ENCODE measurements at regions not wholly inside any gene's neighbourhood (a gene's known extent, or its start where the extent isn't known, plus 50 kb on each side); places are given as distances from the start of the nearest gene placed in this dataset.

- no peak for TF ChIP-seq CTCF (IDR thresholded peaks at IDR 0.05)
Measured at GRCh38 chr10:124236136-124236535, 142.7 kb upstream of the CHST15 start.

GRCh38 chr10:124235232-124235631 is 141.8 kb upstream of the CHST15 start:
- no peak for TF ChIP-seq CTCF (IDR thresholded peaks at IDR 0.05)

- TF ChIP-seq CTCF (IDR thresholded peaks at IDR 0.05), result no peak
Measured at GRCh38 chr10:124233546-124234138, 140.2 kb upstream of the CHST15 start.

- TF ChIP-seq CTCF (IDR thresholded peaks at IDR 0.05), result no peak
Measured at GRCh38 chr10:124232686-124233545, 139.5 kb upstream of the CHST15 start.

GRCh38 chr10:124231168-124232155 is 138.1 kb upstream of the CHST15 start:
- TF ChIP-seq CTCF (IDR thresholded peaks at IDR 0.05), result no peak

- no peak for TF ChIP-seq CTCF (IDR thresholded peaks at IDR 0.05)
Measured at GRCh38 chr10:124230635-124231167, 137.3 kb upstream of the CHST15 start.
